NCI-H2081 (cell line): ENCODE measurements at regions not wholly inside any gene's neighbourhood (a gene's known extent, or its start where the extent isn't known, plus 50 kb on each side); places are given as distances from the start of the nearest gene placed in this dataset.
"Not testable (repeated sequence)": the region's sequence is repeated elsewhere in the genome, so short reads cannot be mapped to it uniquely, and the experiment has no call there.

Experiments
- DNase-seq, 2 experiments: peaks; one replicate each; lab custom pipeline; 2025; lab: John Stamatoyannopoulos, UW

DNA sequence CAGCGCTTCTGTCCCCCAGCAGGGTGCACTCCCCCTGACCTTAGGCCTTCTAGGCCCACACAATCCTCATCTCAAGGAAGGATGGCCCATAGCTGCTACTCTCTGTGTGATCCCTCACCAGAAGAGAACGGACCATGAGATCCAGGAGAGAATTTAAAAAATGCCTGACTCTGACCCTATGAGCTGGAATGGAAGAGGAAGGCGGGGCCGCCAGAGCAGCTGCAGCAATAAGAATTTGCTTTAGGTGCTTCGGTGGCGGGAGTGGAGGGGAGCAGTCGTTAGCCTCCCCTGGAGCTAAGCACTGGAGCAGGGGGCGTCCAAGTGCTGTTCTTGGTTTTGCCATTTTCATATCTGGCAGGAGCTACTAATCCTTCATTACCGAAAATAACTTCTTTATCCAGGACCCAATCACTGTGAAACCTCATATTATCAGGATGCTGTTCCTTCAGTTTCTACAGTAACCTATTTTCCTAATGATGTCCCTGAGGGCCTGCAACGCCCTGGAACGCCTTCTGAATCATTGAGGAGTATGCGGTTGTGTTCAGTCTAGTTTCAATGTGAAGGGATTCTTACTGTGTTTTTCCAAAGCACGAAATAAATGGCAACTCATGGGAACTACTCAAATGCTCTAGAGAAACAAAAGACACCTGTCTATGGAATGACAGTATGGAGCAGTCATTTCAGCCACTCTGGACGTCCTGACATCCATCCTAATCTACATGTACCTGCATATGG is 105.1 kb upstream of the SIX2 start:
- no peak for DNase-seq

DNA sequence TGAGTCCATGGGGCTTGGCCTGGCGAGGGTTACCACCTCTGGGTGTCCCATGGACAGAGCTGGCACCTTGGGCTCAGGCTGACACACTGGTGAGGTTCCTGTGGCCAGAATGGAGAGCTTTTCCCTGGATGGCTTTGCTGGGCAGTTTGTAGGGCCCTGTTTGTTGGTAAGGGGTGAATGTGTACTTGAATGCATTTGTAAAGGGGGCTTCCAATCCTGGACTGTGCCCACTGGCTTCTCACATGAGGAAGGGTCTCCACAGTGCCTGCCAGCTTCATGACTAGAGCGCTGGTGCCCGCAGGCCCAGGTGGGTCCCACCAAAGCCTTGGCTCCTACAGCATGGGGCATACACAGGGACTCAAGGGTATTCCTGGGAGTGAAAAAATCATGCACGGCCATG is 103.5 kb upstream of the SIX2 start:
- DNase-seq, result no peak

DNA sequence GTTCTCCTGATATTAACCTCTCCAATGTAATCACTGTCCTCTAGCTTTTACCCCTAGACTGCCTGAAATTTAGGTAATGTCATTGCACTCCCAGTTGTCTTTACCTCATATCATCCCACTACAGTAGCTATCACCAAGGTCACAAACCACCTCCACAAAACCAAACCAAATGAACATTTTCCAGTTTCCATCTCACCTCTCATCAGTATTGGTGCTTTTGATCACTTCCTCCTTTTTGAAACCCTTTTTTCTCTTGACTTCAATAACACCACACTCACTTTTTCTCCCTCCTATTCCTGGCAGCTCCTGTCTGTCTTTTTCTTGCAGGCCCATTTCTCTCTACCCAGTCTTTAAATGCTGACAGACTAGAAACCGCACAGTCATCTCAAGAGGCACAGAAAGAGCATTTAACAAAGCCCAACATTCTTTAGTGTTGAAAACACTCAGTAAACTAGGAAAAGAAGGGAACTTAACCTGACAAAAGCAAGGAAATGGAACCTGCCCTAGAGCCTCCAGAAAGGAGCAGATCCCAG is 95.9 kb upstream of the SIX2 start:
- DNase-seq, result no peak

DNA sequence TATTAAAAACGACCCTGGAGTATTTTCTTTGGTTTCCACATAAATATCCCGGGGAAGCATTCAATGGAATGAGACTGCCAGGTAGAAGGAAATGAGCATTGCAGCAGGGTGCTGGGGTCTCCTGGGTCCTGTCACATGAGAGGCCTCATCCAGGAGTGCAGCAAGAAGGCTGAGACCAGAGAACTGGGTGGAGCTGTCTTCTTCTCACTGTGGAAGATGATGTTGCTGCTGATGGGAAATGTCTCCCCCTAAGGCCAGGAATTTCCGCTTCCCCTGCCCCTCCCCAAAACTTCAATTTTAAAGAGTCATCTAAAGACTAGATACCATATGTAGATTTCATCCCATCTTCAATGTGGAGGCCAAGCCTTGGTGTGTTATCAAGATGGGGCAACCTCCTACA is 95.2 kb upstream of the SIX2 start:
- no peak for DNase-seq

DNA sequence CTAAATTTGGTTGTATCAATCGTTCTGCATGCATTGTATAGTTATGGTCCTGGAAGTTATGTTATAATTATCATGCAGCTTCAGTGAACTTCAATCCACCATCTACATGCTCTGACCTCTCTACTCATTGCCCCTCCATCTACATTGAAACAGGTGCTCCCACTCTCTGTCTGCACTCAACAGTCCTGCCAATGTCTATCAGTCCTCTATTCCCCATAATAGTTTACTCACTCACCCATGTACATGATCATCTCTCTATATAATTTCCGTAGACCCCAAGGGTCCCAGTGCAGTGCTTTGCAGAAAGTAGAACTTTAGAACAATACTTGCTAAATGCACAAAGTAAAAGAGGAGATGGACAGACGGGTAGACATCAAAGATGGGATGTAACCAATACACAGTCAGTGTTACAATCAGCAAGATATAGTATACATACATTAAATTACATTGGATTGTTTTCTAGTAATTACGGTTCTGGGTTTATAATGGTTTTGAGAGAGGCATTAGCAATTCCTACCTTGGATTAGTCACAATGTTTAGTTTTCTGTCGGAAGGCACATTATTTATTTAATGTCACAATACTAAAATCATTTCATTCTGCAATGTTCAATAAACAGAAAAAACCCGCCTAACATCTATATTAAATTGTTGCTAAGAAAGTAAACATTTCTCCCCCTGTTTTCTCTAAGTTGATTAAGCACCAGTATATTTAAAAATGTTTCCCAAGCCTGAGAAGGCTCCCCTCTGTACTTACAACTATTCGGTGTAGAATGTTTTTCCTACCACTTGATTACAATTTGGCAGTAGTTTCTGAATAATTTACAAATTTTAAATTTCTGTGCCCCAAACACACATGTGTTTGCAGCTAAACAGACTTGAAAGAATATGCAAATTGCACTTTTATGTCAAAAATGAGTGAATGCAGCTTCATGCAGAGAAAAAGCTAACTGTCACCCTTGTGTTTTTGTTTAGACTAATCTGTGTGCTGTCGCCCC is 94.4 kb upstream of the SIX2 start:
- no peak for DNase-seq

DNA sequence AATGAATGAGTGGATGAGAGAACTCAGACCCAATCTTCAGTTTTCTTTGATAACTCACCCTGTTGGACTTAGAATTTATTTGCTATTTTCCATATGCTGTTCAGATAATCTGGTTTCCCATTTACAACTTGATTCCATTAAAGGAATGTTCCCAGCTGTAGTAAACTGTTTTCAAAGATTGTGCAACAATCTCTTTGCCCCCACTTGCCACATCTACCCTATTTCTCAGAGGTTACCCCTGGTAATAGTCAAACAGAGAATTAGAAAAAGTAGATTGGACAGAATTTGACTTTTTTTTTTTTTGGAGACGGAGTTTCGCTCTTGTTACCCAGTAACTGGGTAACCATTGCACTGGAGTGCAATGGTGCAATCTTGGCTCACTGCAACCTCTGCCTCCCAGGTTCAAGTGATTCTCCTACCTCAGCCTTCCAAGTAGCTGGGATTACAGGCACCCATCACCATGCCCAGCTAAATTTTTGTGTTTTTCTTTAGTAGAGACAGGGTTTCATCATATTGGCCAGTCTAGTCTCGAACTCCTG is 93.4 kb upstream of the SIX2 start:
- no peak for DNase-seq

DNA sequence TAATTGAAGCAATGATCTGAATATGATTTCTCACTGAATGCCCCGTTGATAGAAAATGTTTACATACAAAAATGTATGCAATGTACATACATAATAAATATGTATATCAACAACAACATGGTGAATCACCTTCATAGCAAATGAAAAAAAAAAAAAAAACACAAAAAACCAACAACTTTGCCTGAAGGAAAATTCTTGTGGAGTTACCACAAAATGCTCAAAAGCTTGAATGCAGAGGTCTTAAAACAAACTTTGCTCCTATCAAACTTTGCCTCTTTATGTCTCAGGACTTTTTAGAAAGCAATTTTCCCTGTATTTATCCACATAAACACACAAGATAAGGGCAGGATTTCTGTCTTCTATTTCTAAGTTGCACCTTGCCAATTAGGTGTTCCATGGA is 92.9 kb upstream of the SIX2 start:
- DNase-seq, result no peak

DNA sequence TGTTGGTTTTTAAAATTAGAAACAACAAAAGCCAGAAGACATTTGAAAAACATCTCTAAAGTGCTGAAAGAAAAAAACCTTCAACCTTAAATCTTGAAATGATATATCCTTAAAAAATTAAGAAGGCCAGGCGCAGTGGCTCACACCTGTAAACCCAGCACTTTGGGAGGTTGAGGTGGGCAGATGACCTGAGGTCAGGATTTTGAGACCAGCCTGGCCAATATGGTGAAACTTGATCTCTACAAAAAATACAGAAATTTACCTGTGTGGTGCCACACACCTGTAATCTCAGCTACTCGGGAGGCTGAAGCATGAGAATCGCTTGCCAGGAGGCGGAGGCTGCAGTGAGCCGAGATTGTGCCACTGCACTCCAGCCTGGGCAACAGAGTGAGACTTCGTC is 87.7 kb upstream of the SIX2 start:
- no peak for DNase-seq

DNA sequence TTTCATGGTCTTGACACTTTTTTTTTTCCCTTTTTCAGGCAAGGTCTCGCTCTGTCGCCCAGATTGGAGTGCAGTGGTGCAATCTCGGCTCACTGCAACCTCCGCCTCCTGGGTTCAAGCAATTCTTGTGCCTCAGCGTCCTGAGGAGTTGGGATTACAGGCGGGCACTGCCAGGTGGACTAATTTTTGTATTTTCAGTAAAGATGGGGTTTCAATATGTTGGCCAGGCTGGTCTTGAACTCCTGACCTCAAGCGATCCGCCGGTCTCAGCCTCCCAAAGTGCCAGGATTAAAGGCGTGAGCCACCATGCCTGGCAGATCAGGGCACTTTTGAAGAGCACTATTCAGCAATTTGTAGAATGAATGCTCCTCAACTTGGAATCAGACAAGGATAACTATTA is 86.8 kb upstream of the SIX2 start:
- DNase-seq, result not testable (repeated sequence)

DNA sequence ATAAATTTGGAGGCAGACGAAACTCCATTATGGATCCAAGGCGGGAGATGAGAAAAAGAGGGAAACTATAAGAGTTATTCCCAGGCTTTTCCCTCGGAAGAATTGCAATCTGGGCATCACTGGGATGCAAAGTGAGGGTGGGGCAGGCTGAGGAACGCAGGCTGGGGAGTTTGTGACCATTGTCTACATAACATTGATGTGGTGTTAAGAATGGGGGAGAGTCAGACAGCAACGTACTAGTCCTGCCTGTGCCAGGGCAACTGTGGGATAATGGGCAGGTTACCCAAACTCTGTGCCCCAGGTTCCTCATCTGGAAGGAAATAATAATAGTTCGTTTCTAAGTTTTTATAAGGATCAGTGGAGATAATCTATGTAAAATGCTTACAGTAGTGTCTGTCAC is 84.4 kb upstream of the SIX2 start:
- no peak for DNase-seq

DNA sequence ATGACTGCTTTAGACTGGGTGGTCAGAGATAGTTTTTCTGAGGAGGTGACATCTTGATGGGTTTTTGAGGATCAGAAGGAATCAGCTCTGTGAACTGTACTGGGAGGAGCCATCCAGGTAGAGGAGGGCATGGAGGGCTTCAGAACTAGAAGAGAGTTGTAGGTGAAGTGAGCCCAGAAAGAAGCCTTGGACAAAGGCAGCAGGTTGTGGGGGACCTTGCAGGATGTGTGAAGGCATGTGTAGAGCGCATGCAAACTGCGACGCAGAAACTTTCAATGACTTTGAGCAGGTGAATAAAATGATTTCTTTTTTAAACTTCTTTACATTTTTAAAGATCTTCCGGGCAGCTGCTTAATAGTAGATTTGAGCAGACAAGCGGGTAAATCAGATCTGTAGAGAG is 83.9 kb upstream of the SIX2 start:
- DNase-seq, result no peak

DNA sequence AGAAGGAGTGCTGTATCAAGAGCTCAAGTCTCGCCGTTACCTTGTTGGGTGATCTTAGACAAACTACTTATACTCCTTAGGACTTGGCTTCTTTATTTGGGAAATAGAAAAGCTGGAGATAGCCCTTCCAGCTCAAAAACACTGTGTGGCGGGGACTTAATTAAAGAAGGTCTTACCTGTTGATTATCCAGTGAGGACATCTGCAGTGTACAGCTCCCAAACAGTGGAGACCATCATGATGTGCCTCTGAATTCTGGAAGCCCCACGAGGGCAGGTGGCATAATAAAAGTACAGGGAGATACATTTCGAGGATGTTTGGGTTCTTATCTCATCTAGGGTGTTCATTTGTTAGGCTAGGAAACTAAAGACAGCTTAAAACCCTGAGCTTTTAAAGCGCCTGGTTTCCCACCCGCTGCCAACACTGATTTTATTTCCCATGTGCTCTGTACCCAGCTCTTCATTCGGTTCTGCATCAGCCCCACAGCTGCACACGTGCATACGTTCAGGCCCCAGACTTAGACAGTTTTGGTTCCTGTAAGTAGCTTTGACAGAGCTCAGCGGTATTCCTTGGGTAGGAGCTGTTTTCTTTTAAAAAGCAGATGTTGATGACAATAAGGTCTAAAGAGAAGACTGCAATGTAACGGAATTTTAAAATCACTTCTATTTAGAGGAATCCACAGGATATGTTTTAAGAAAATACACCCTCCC is 80.5 kb upstream of the SIX2 start:
- no peak for DNase-seq

DNA sequence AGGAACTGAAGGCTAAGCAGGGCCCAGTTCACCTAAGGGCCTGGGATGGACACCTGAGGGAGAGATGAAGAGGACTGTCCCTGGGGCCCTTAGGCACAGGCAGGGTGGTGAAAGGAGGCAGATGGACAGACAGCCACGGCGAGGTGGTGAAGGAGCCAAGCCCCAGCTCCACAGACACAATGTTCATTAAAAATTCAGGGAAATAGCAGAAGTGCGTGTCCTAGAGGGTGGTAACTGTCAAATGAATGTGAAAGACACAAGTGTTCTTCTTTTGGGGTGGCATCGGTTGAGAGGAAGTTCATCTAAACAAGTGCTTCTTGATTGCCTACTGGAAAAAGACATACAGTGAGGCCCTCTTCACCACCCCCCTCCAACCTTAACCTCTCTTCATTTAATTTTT is 76.2 kb upstream of the SIX2 start:
- DNase-seq, result no peak

DNA sequence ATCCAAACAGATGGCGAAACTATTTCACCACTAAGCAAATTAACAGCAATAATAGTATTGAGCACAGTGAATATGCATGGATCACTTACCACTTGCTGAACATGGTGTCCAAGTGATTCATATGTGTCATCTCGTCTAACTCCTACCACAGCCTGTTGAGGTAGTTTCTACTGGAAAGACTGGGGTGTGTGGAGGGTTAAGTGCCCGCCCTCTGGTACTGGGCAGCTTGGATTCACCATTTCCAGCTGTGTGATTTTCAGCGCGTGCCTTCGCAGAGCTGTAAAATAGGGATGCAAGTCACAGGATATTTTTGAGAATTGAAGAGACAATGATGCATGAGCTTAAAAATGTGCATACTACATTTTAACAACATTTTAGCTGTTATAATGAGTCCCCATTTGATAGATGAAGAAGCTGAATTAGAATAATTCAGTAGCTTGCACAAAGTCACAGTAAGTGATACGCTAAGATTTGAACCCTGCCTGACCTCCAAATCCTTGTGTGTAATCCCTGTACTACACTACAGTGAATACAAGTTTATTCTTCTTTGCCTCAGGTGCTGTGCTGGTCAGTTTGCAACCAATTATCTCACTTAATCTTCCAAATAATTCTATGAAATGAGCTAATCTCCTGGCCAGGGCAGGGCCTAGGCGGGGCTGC is 75.2 kb upstream of the SIX2 start:
- DNase-seq, result no peak

DNA sequence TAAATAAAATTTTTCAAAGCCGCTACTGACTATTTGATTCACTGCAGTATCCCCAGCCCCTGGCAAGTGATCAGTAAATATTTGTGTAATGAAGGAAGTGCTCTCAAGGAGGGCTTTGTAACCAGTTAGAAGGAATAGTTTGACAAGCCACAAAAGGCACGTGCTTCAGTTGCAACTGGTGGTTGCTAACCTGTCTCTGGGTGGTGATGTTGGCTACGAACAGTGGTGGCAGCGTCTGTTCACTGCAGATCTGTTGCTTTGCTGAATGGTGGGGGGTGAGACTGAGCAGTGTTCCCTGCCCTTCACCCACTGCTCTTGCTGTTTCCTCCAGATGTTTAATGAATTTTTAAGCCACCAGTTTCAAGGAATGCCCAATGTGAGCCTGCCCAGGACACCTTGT is 73.9 kb upstream of the SIX2 start:
- DNase-seq, result no peak

DNA sequence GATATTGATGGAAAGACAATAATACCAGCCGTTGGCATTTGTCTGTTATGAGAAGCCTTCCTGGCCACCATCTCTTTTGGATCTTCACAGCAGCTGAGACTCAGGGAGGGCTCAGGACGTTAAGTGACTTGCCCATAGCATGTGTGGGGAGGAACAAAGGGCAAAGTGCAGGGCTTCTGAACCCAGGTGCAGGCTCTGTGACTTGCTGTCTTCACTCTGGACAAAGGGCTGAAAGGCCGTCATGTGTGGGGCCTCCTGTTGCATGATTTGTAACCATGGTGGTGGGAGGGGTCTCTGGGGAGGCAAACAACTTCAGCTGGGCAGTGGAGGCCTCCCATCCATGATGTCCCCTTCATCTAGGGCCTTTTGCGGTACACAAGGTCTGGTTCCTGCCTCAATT is 65.5 kb upstream of the SIX2 start:
- no peak for DNase-seq

DNA sequence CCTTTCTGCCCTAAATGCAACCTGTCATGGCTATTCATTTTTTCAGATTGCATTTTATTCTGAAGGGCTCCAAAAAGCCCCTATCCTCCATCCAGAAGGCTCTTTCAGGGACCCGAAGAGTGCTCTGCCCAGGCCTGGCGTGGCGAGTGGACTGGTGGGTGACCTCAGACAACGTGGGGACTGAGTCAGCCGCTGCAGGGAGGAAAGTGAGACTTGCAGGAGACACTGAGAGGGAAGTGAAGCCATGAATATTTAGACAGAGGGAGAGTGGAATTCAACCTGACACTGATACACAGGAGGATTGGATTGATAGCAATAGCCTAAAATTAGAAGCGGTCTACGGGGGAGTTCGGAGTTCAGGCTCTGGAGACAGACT is 63.6 kb upstream of the SIX2 start:
- DNase-seq, result no peak

DNA sequence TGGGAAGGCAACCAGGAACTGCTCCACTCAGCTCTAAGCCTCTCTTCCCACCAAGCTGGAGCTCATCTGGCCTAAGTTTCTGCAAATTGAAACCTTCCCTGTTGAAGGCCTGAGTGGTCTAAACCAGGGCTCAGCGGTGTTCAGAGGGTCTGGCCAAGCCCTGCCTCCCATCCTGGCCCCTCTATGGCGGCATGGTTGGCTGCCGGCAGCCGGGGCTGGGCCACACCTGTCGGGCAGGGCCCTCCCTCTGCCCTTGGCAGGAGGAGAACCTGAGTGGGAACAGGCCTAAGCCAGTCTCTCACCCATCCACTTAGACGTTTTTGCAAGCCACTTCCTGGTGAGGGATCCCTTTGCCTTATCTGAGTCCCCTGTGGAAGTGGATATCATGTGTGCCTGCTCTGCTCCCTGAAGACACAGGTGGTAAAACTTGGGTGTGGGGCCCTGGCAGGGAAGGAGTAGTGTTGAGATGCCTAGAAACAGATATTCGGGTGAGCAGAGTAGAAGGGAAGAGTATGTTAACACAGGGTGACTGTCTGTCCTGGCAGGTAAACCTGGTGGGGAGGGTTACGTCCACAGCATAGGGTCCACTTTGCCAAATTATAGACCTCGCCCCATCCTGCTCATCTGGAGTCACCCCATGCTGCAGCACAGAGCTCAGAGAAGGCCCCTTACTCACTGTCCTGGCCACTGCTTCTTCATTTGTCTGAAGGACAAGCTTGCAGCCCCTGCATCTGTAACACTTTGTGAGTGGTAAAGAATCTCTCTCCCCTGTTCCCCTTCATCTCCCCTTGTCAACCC is 63.0 kb upstream of the SIX2 start:
- DNase-seq, result no peak

DNA sequence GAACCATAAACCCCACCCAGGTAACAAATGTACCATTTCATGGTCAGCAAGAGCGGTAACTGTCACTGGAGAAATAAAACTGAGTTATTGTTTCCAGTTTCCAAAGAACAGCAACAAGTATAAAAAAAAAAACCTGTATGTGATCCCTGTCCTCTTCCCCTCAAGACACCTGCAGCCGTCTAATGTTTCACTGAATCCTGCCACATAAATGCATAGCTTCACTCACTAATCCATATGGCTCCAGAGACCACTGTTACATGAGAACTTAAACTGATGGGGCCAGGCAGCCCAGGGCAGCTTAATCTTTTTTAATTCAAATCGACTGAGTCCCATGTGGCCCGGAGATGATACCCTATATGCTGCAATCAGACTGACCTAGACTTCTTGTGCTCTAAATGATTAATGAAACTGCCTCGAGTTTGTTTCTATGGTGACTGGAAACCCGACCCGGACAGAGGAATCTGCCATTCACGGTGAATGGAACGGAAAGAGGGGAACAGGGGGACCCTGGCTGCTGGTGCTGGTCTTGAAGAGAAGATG is 60.9 kb upstream of the SIX2 start:
- no peak for DNase-seq

DNA sequence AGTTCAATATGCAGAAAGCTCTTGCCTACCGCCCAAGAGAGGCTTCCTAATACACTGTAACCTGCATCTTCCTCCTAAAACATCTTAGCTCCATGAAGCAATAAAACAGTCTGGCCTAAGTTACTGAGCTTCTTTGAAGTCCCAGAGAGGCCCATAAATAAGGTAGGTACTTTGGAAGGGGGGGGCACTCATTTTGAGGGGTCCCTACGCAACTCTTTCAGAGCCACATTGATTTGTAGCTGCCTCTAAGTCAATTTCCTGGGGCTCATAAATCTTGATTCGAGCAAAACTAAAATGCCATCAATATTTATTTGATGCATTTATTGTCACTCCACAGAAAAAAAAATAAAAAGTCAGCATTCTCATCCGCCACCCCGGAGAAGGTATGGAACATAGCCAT is 60.4 kb upstream of the SIX2 start:
- no peak for DNase-seq
